GM19324 (cell line): ENCODE measurements at regions not wholly inside any gene's neighbourhood (a gene's known extent, or its start where the extent isn't known, plus 50 kb on each side); places are given as distances from the start of the nearest gene placed in this dataset.

ENCODE experiments used
- ATAC-seq: cut with Tn5 transposase; IDR thresholded peaks from one replicate; pipeline ENCODE4 v1.9.1; 2021; ENCODE audit warnings: mild to moderate bottlenecking, moderate library complexity; ENCODE audit not compliant: unreplicated experiment, low FRiP score

GRCh38 chr6:147751232-147751631, 242.7 kb downstream of the SAMD5 start:
- ATAC-seq = no peak

DNA sequence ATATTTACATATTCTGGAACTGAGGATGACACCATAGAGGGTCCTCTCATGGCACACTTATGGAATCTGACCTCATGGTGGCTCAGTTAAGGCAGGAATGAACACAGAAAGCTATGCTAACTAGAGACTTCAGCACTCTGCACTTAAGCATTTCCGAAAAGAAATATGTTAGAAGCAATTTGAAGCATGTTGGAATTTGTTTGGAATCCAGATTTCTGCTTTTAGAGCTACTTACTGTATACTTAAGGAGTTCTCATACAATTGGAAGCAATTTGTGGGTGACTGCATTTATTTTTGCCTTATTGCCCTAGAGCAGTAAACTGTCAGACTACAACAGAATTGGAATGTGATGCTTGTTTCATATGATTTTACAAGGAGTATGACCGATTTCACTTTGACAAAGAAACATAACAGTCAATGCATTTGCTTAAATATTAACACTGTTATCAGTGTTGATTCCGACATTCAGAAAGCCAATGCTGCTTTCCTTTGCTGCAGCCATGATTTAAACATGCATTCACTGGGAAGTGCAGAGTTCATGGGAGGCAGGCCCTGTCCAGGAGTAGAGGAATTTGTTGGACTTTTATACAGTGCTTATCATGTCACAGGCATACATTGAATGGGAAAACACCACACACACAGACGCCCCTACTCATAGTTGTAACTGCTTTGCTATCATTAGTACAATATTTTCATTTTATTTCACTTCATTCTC, 244.4 kb downstream of the SAMD5 start:
- no peak for ATAC-seq

GRCh38 chr6:147755999-147756398, 247.5 kb downstream of the SAMD5 start:
- no peak for ATAC-seq

GRCh38 chr6:147756891-147757290, 248.4 kb downstream of the SAMD5 start:
- ATAC-seq = no peak

GRCh38 chr6:147757291-147757690, 248.8 kb downstream of the SAMD5 start:
- ATAC-seq = no peak

- ATAC-seq = no peak
These were observed 249.8 kb downstream of the SAMD5 start for GRCh38 chr6:147758303-147758702.

DNA sequence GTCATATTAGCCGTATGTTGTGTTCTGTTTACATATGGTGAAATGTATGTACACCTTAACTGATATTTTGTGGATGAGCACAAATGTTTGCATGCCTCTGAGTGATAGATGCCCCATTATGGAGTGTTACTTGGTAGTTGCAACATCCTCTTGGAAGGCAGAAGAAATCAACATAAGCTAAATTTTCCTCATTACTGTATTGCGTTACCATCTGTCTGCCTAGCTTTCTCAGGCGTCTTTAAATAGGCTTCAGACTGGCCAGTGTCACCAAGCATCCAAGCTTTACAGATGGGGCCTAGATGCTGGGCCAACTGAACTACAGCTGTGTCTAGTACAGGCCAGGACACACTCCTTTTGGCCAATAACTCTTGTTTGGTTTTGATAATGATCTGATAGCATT, 250.6 kb downstream of the SAMD5 start:
- ATAC-seq = no peak

- ATAC-seq = no peak
These were observed 251.0 kb downstream of the SAMD5 start for GRCh38 chr6:147759536-147759935.

DNA sequence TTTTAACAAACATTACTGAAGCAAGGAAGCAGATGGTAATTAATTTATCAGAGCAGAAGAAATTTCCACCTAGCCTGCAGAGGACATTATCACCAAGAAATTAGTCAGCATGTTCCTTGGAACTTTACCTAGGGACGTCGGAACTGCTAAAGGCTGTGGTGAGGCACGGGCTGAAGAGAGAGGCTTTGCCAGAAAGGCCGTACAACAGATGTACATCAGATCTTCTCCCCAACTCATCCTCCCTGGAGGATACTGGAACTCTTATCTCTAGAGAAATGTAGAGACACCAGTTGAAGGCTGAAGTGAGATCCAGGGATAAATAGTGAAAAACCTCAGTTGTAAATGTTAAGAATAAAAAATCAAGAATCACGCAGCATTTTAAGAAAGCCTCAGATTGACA, 257.1 kb downstream of the SAMD5 start:
- ATAC-seq = no peak

DNA sequence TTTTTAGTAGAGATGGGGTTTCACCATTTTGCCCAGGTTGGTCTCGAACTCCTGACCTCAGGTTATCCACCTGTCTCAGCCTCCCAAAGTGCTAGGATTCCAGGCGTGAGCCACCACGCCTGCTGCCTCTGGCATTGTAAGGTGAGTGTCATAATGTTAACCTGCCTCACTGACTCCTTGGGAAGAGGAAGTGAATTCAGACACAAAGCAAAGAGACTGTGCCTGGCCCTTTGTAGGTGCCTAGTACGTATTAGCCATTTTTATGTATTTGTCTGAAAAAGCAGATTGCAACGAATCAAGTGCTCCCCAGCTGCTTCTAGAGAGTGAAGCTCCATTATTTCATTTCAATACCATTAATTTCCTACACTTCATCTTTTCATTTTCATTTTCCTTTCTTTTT, 260.5 kb downstream of the SAMD5 start:
- ATAC-seq = no peak

GRCh38 chr6:147769496-147770087, 261.1 kb downstream of the SAMD5 start:
- no peak for ATAC-seq

DNA sequence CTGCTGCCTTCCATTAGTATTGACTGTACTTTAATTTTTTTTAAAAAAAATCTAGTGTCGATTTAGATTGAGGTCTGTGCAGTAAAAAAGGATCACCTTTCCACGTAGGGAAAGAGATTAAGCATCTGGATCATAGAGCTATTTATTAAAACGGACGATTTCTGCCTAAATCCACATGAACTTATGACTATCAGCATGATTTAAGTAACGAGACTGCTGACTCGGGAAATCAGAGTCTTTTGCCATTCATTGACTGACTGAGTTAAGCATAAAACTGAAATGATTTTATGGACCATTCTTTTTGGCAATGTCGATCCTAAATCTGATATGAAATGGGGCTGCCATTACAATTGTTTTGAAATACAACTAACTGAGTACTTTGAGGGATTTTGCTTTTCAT, 261.7 kb downstream of the SAMD5 start:
- no peak for ATAC-seq

- no peak for ATAC-seq
These were observed 264.2 kb downstream of the SAMD5 start for GRCh38 chr6:147772724-147773123.

DNA sequence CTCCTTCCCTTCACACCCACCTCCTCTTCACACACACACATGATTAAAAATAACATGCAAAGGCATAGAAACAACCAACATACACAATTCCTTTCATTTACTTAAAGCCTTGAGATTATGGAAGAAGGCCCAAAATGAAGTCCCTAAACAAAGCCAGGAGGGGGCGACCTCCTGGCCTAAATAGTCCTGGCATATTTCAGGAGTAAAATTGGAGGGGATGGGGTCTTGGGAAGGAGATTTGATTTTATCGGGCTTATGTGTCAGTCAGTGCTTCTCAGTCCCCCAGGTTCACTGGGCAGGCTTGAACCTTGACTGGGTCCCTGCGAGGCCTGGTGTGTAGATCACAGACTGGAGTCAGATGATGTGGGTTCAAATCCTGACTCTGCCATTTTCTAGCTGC, 266.4 kb downstream of the SAMD5 start:
- no peak for ATAC-seq

GRCh38 chr6:147776631-147777213, 268.2 kb downstream of the SAMD5 start:
- no peak for ATAC-seq

DNA sequence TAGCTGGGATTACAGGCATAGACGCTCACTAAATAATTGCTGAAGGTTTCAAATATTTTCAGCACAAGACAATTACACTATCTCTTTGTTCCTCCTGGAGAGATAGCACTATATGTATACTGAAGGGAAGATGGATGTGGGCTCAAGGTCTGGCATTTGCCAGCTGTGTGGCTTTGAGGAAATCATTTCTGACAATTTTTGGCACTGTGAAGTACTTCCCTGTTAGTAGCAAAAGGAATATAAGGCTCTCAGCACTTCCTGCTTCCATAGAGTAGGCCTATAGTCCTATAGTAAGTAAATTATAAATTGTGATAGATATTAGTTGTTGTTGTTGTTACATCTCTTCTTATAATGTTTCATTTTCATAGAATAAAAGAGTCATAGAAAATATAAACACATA, 271.1 kb downstream of the SAMD5 start:
- no peak for ATAC-seq

DNA sequence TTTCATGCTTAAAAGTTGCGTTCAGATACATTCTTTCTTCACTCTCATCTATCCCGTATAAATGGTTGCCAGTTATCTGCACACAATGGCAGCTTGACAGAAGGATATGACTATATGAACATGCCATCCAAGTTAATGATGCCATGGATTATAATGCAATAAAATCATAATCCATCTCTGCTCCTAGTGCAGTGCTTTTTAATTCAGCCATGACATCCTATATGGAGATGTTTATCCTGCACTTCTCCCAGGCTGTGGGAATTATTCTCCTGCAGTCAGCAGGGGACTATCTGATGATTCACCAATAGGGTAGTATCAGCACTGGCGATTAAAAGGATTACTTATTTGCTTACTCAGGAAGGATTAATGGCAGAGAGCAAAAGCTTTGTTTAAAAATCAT, 273.8 kb downstream of the SAMD5 start:
- no peak for ATAC-seq

- ATAC-seq = no peak
These were observed 275.9 kb downstream of the SAMD5 start for GRCh38 chr6:147784371-147784770.

DNA sequence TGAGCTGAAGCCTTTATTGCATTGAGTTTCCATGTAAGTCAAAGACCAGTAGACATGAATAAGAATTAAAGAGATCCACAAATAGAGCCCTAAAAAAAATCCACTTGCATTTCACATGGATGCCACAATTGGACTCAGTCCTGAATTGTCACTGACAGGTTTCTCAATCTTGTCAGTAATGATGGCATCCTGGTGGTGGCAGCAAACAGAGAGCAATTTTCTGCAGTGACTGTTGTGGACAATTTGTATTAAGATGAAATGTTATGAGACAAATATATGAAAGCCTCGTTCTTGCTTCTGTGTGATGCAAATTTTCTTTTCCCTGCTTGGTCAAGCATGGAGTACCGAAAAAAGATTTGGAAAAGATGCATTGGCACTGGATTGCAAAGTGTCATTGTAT, 278.9 kb downstream of the SAMD5 start:
- ATAC-seq = no peak

- ATAC-seq = no peak
These were observed 281.0 kb downstream of the SAMD5 start for GRCh38 chr6:147789430-147789947.

GRCh38 chr6:147793871-147794643, 285.6 kb downstream of the SAMD5 start:
- ATAC-seq = no peak
